ENCODE measurements at regions not wholly inside any gene's neighbourhood (a gene's known extent, or its start where the extent isn't known, plus 50 kb on each side); places are given as distances from the start of the nearest gene placed in this dataset.

GRCh38 chr2:120554625-120555032 is 181.0 kb upstream of the GLI2 start (continued):
- TF ChIP-seq CCDC6 (CRISPR knock-in tag; IDR thresholded peaks at IDR 0.05) = no peak
- no peak for TF ChIP-seq MAFF (IDR thresholded peaks at IDR 0.05; ENCODE audit: low read depth, low read length)
- peak; percentile 96 for TF ChIP-seq ZMYM3 (CRISPR knock-in tag; IDR thresholded peaks at IDR 0.05)
- TF ChIP-seq HMGXB3 (CRISPR knock-in tag; IDR thresholded peaks at IDR 0.05; ENCODE audit: borderline replicate concordance) = 0 out of 2 replicates have a peak, but pooled peaks have one; percentile 61
- TF ChIP-seq ETV6 (CRISPR knock-in tag; conservative IDR thresholded peaks at IDR 0.05) = peak; percentile 62
- TF ChIP-seq ZNF672 (CRISPR knock-in tag; IDR thresholded peaks at IDR 0.05) = no peak
- TF ChIP-seq YEATS2 (CRISPR knock-in tag; IDR thresholded peaks at IDR 0.05; ENCODE audit: borderline replicate concordance) = peak; percentile 28; the same call in 1 of the 2 replicates
- TF ChIP-seq ZFP41 (CRISPR knock-in tag; IDR thresholded peaks at IDR 0.05; ENCODE audit: borderline replicate concordance) = no peak
- no peak for TF ChIP-seq ZNF275 (CRISPR knock-in tag; IDR thresholded peaks at IDR 0.05; ENCODE audit: borderline replicate concordance)
- no peak for TF ChIP-seq ZNF350 (CRISPR knock-in tag; IDR thresholded peaks at IDR 0.05; ENCODE audit: borderline replicate concordance, low read depth)
- TF ChIP-seq ZNF431 (CRISPR knock-in tag; IDR thresholded peaks at IDR 0.05; ENCODE audit: borderline replicate concordance, low read depth) = no peak
- TF ChIP-seq ZNF83 (CRISPR knock-in tag; IDR thresholded peaks at IDR 0.05; ENCODE audit: borderline replicate concordance) = no peak
- TF ChIP-seq KLF16 (CRISPR knock-in tag; IDR thresholded peaks at IDR 0.05) = no peak
- peak; percentile 32; the same call in 1 of the 2 replicates for TF ChIP-seq PPARG (CRISPR knock-in tag; conservative IDR thresholded peaks at IDR 0.05)
- TF ChIP-seq ARID2 (CRISPR knock-in tag; IDR thresholded peaks at IDR 0.05; ENCODE audit: borderline replicate concordance) = no peak
- 0 out of 2 replicates have a peak, but pooled peaks have one; percentile 14 for TF ChIP-seq HOMEZ (CRISPR knock-in tag; IDR thresholded peaks at IDR 0.05; ENCODE audit: low read depth)
- no peak for TF ChIP-seq PHF8 (CRISPR knock-in tag; IDR thresholded peaks at IDR 0.05)
- TF ChIP-seq JUN (CRISPR knock-in tag; IDR thresholded peaks at IDR 0.05) = no peak
- no peak for TF ChIP-seq SP2 (CRISPR knock-in tag; IDR thresholded peaks at IDR 0.05)
- peak; percentile 49; the same call in 1 of the 2 replicates for TF ChIP-seq NR2F2 (IDR thresholded peaks at IDR 0.05; ENCODE audit: borderline replicate concordance, low read depth)
- no peak for TF ChIP-seq NCOA5 (CRISPR knock-in tag; IDR thresholded peaks at IDR 0.05)
- no peak for TF ChIP-seq NR2F1 (CRISPR knock-in tag; IDR thresholded peaks at IDR 0.05)
- TF ChIP-seq RXRA (CRISPR knock-in tag; IDR thresholded peaks at IDR 0.05) = peak; percentile 55; the same call in 1 of the 2 replicates
- TF ChIP-seq ZNF331 (CRISPR knock-in tag; IDR thresholded peaks at IDR 0.05) = 0 out of 2 replicates have a peak, but pooled peaks have one; percentile 64
- no peak for TF ChIP-seq ZNF251 (CRISPR knock-in tag; IDR thresholded peaks at IDR 0.05)
- 0 out of 2 replicates have a peak, but pooled peaks have one; percentile 22 for TF ChIP-seq ZNF644 (CRISPR knock-in tag; IDR thresholded peaks at IDR 0.05; ENCODE audit: low read depth)
